Ovary (tissue), 3 donors: ENCODE measurements at regions not wholly inside any gene's neighbourhood (a gene's known extent, or its start where the extent isn't known, plus 50 kb on each side); places are given as distances from the start of the nearest gene placed in this dataset.

Experiments used
- EP300 ChIP-seq: sonication (generic); formaldehyde crosslinking; IDR thresholded peaks from one replicate; pipeline ENCODE4 v1.6.1; 2017; ENCODE audit warnings: antibody characterized with exemption
- POLR2A ChIP-seq: fragments of 450-650 bp; IDR thresholded peaks from one replicate; pipeline ENCODE4 v1.6.1; 2017; ENCODE audit warnings: antibody characterized with exemption, mild to moderate bottlenecking, moderate library complexity
- TF ChIP-seq, protein P1 (sequence below), 3 donors: fragments of 450-650 bp in 2 of 3; fragments of 200-600 bp in 1 of 3; IDR thresholded peaks; one replicate each; pipeline versions ENCODE4 v1.5.1 to v1.8.0; 2016 to 2022; ENCODE audit warnings: antibody characterized with exemption in 3 of 3, mild to moderate bottlenecking in 1 of 3
- donor health status: DM: no; HTN: no; CAD: no.

DNA sequence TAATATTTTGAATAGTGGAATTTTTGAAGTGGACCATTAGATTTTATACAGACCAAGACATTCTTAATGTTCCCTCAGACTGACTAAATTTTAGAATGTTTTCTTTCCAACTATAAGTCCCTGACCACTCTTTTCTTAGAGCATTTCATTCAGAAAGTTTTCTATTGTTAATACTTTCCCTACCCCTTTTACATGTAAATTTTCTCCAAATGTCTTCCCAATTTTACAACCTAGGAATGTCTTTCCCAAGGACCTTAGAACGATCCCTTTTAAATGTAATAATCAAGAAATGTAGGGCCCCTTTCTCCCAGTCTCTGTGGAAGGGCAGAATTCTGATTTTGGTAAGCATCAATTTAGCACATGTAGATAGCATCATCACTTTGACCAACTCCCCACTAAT, 730.0 kb upstream of the B3GALT2 start:
- TF ChIP-seq POLR2A (no peak), EP300 (no peak)
- TF ChIP-seq, protein P1, sequence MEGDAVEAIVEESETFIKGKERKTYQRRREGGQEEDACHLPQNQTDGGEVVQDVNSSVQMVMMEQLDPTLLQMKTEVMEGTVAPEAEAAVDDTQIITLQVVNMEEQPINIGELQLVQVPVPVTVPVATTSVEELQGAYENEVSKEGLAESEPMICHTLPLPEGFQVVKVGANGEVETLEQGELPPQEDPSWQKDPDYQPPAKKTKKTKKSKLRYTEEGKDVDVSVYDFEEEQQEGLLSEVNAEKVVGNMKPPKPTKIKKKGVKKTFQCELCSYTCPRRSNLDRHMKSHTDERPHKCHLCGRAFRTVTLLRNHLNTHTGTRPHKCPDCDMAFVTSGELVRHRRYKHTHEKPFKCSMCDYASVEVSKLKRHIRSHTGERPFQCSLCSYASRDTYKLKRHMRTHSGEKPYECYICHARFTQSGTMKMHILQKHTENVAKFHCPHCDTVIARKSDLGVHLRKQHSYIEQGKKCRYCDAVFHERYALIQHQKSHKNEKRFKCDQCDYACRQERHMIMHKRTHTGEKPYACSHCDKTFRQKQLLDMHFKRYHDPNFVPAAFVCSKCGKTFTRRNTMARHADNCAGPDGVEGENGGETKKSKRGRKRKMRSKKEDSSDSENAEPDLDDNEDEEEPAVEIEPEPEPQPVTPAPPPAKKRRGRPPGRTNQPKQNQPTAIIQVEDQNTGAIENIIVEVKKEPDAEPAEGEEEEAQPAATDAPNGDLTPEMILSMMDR (IDR thresholded peaks at IDR 0.05): no peak
